HG03460 (cell line): ENCODE measurements at regions not wholly inside any gene's neighbourhood (a gene's known extent, or its start where the extent isn't known, plus 50 kb on each side); places are given as distances from the start of the nearest gene placed in this dataset.
"Not testable (repeated sequence)": the region's sequence is repeated elsewhere in the genome, so short reads cannot be mapped to it uniquely, and the experiment has no call there.

Experiments used
- ATAC-seq: cut with Tn5 transposase; IDR thresholded peaks from one replicate; pipeline ENCODE4 v1.9.1; 2021; ENCODE audit not compliant: unreplicated experiment

- ATAC-seq: no peak
Measured at GRCh38 chr5:91635950-91636734, 253.0 kb upstream of the ARRDC3 start.

- no peak for ATAC-seq
Measured at GRCh38 chr5:91632871-91633270, 249.8 kb upstream of the ARRDC3 start.

- no peak for ATAC-seq
Measured at GRCh38 chr5:91611746-91612145, 228.6 kb upstream of the ARRDC3 start.

- no peak for ATAC-seq
Measured at GRCh38 chr5:91607675-91608074, 224.6 kb upstream of the ARRDC3 start.

- no peak for ATAC-seq
Measured at GRCh38 chr5:91599863-91600262, 216.7 kb upstream of the ARRDC3 start.

GRCh38 chr5:91598216-91598615 is 215.1 kb upstream of the ARRDC3 start:
- ATAC-seq: no peak

- ATAC-seq: no peak
Measured at GRCh38 chr5:91595424-91595823, 212.3 kb upstream of the ARRDC3 start.

- ATAC-seq: no peak
Measured at GRCh38 chr5:91591076-91591475, 208.0 kb upstream of the ARRDC3 start.

- no peak for ATAC-seq
Measured at GRCh38 chr5:91586232-91586631, 203.1 kb upstream of the ARRDC3 start.

GRCh38 chr5:91584352-91584751 is 201.2 kb upstream of the ARRDC3 start:
- ATAC-seq: no peak

- not testable (repeated sequence) for ATAC-seq
Measured at GRCh38 chr5:91566012-91566411, 182.9 kb upstream of the ARRDC3 start.

GRCh38 chr5:91562922-91563321 is 179.8 kb upstream of the ARRDC3 start:
- no peak for ATAC-seq

GRCh38 chr5:91541696-91542095 is 158.6 kb upstream of the ARRDC3 start:
- ATAC-seq: no peak

- no peak for ATAC-seq
Measured at GRCh38 chr5:91538179-91538578, 155.1 kb upstream of the ARRDC3 start.

GRCh38 chr5:91535499-91535898 is 152.4 kb upstream of the ARRDC3 start:
- no peak for ATAC-seq

- ATAC-seq: no peak
Measured at GRCh38 chr5:91534332-91534731, 151.2 kb upstream of the ARRDC3 start.

- no peak for ATAC-seq
Measured at GRCh38 chr5:91532779-91533178, 149.7 kb upstream of the ARRDC3 start.

- no peak for ATAC-seq
Measured at GRCh38 chr5:91532281-91532680, 149.2 kb upstream of the ARRDC3 start.

GRCh38 chr5:91528831-91529230 is 145.7 kb upstream of the ARRDC3 start:
- ATAC-seq: no peak

GRCh38 chr5:91521785-91522184 is 138.7 kb upstream of the ARRDC3 start:
- ATAC-seq: no peak

GRCh38 chr5:91521334-91521733 is 138.2 kb upstream of the ARRDC3 start:
- ATAC-seq: no peak

GRCh38 chr5:91514400-91514799 is 131.3 kb upstream of the ARRDC3 start:
- no peak for ATAC-seq

GRCh38 chr5:91503321-91503720 is 120.2 kb upstream of the ARRDC3 start:
- ATAC-seq: no peak
